ENCODE measurements at regions not wholly inside any gene's neighbourhood (a gene's known extent, or its start where the extent isn't known, plus 50 kb on each side); places are given as distances from the start of the nearest gene placed in this dataset.
"Not testable (repeated sequence)": the region's sequence is repeated elsewhere in the genome, so short reads cannot be mapped to it uniquely, and the experiment has no call there.

DNA sequence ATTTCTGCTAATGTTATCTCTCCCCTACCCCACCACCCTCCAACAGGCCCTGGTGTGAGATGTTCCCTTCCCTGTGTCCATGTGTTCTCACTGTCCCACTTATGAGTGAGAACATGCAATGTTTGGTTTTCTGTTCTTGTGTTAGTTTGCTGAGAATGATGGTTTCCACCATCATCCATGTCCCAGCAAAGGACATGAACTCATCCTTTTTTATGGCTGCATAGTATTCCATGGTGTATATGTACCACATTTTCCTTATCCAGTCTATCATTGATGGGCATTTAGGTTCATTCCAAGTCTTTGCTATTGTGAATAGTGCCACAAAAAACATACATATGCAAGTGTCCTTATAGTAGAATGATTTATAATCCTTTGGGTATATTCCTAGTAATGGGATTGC lies 104.5 kb downstream of the ZNF33B start:
- not testable (repeated sequence) for H3K27ac ChIP-seq (ENCODE audit: low read depth, low read length); H3K27me3 ChIP-seq (ENCODE audit: control insufficient read depth, low read length); H4K20me1 ChIP-seq (ENCODE audit: control insufficient read depth, insufficient read depth, low read depth, low read length); H3K4me3 ChIP-seq (ENCODE audit: low read length); H3K9me2 ChIP-seq (replicated peaks; ENCODE audit: control insufficient read depth, low read length); H3K36me3 ChIP-seq (ENCODE audit: control insufficient read depth, low read length); H3K4me1 ChIP-seq (ENCODE audit: control insufficient read depth, low read length); H3F3A ChIP-seq (ENCODE audit: control insufficient read depth, insufficient read depth); H3K9me3 ChIP-seq (ENCODE audit: control insufficient read depth, insufficient read depth, low read length); H3K79me2 ChIP-seq (ENCODE audit: control insufficient read depth, low read length); H3K4me2 ChIP-seq (ENCODE audit: low read length)

DNA sequence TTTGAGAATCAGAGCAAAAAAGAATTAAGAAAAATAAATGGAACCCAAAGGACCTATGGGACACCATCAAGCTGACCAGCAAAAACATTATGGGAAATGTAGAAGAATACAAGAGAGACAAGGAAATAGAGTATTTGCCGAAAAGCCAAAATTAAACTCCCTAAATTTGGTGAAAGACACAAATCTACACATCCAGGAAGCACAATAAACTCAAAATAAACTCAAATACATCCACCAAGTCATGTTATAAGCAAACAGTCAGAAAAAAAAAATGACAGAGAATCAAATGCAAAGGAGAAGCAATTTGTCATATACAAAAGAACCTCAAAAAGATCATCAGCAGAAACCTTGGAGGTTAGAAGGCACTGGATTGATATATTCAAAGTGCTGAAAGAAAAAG lies 105.4 kb downstream of the ZNF33B start:
- Histone ChIP-seq H3K4me2 (ENCODE audit: low read length) (no peak overlapping the region), H3K9me3 (ENCODE audit: control insufficient read depth, insufficient read depth, low read length) (peaks cover 7% of the 10 kb centered on the region; the same call in 1 of the 2 replicates), H3F3A (ENCODE audit: control insufficient read depth, insufficient read depth) (no peaks in the 10 kb centered on the region), H3K27me3 (ENCODE audit: control insufficient read depth, low read length) (no peaks in the 10 kb centered on the region), H3K27ac (ENCODE audit: low read depth, low read length) (no peak overlapping the region), H3K36me3 (ENCODE audit: control insufficient read depth, low read length) (peaks cover 3% of the 10 kb centered on the region; the same call in 1 of the 2 replicates), H3K4me1 (ENCODE audit: control insufficient read depth, low read length) (no peaks in the 10 kb centered on the region), H4K20me1 (ENCODE audit: control insufficient read depth, insufficient read depth, low read depth, low read length) (no peaks in the 10 kb centered on the region), H3K4me3 (ENCODE audit: low read length) (no peak overlapping the region), H3K9me2 (replicated peaks; ENCODE audit: control insufficient read depth, low read length) (no peaks in the 10 kb centered on the region), H3K79me2 (ENCODE audit: control insufficient read depth, low read length) (no peaks in the 10 kb centered on the region)
- TF ChIP-seq, protein P1, sequence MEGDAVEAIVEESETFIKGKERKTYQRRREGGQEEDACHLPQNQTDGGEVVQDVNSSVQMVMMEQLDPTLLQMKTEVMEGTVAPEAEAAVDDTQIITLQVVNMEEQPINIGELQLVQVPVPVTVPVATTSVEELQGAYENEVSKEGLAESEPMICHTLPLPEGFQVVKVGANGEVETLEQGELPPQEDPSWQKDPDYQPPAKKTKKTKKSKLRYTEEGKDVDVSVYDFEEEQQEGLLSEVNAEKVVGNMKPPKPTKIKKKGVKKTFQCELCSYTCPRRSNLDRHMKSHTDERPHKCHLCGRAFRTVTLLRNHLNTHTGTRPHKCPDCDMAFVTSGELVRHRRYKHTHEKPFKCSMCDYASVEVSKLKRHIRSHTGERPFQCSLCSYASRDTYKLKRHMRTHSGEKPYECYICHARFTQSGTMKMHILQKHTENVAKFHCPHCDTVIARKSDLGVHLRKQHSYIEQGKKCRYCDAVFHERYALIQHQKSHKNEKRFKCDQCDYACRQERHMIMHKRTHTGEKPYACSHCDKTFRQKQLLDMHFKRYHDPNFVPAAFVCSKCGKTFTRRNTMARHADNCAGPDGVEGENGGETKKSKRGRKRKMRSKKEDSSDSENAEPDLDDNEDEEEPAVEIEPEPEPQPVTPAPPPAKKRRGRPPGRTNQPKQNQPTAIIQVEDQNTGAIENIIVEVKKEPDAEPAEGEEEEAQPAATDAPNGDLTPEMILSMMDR (IDR thresholded peaks at IDR 0.05; ENCODE audit: low read depth, low read length, poor library complexity, severe bottlenecking), result no peak
- no peak for TF ChIP-seq EZH2phosphoT487 (IDR thresholded peaks at IDR 0.05; ENCODE audit: borderline replicate concordance, low read length)

DNA sequence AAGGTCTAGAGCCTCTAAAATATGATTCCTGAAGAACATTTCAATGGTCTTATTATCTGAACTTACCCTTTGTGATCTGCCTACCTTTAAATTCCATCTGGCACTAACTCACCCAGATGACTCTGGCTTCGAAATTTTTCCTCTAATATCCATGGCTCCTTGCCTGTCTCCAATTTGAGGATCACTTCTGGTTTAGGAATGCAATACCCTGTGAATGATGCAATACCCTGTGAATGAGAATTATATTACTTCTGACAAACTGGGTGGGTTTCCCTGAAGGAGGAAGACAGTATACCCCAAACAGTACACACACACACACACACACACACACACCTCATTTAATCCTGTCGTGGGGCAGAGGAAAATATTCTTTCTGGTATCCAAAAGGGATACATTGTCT lies 115.3 kb downstream of the ZNF33B start:
- H3K4me1 ChIP-seq (ENCODE audit: control insufficient read depth, low read length), result no peaks in the 10 kb centered on the region
- H3K27ac ChIP-seq (ENCODE audit: low read depth, low read length), result no peak overlapping the region
- H3K27me3 ChIP-seq (ENCODE audit: control insufficient read depth, low read length), result no peaks in the 10 kb centered on the region
- TF ChIP-seq EZH2phosphoT487 (IDR thresholded peaks at IDR 0.05; ENCODE audit: borderline replicate concordance, low read length), result no peak
- TF ChIP-seq, protein P1 (IDR thresholded peaks at IDR 0.05; ENCODE audit: low read depth, low read length, poor library complexity, severe bottlenecking), result no peak
- H3K79me2 ChIP-seq (ENCODE audit: control insufficient read depth, low read length), result no peaks in the 10 kb centered on the region
- no peak overlapping the region for H3K4me2 ChIP-seq (ENCODE audit: low read length)
- H3K4me3 ChIP-seq (ENCODE audit: low read length), result no peak overlapping the region
- peaks cover 58% of the 10 kb centered on the region for H3K36me3 ChIP-seq (ENCODE audit: control insufficient read depth, low read length)
- no peaks in the 10 kb centered on the region for H3F3A ChIP-seq (ENCODE audit: control insufficient read depth, insufficient read depth)
- H3K9me2 ChIP-seq (replicated peaks; ENCODE audit: control insufficient read depth, low read length), result no peaks in the 10 kb centered on the region
- H3K9me3 ChIP-seq (ENCODE audit: control insufficient read depth, insufficient read depth, low read length), result peaks cover 37% of the 10 kb centered on the region
- no peaks in the 10 kb centered on the region for H4K20me1 ChIP-seq (ENCODE audit: control insufficient read depth, insufficient read depth, low read depth, low read length)

DNA sequence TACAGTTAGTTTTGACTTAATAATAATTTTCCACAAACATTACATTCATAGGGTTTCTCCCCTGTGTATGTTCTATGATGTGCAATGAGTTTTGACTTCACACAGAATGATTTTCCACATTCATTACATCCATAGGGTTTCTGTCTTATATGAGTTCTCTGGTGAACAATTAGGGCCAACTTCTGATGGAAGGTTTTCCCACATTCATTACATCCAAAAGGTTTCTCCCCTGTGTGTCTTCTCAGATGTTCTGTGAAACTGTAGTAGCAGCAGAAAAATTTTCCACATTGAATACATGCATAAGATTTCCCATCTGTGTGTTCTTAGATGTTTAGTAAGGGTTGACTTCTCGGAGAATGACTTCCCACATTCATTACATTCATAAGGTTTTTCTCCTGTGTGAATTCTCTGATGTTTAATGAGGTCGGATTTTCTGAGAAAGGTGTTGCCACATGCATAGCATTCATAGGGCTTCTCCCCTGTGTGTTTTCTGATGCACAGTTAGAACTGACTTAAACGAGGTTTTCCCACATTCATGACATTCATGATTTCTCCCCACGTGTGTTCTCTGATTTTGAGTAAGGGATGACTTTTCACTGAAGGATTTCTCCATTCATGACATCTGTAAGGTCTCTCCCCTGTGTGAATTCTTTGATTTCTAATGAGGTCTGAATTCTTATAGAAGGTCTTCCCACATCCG lies 118.5 kb downstream of the ZNF33B start:
- Histone ChIP-seq H3K36me3 (ENCODE audit: control insufficient read depth, low read length) (peaks cover 56% of the 10 kb centered on the region), H3K4me2 (ENCODE audit: low read length) (no peak overlapping the region), H3K4me3 (ENCODE audit: low read length) (no peak overlapping the region), H3K27me3 (ENCODE audit: control insufficient read depth, low read length) (no peaks in the 10 kb centered on the region), H3K79me2 (ENCODE audit: control insufficient read depth, low read length) (no peaks in the 10 kb centered on the region), H3K27ac (ENCODE audit: low read depth, low read length) (no peak overlapping the region), H3F3A (ENCODE audit: control insufficient read depth, insufficient read depth) (no peaks in the 10 kb centered on the region), H3K4me1 (ENCODE audit: control insufficient read depth, low read length) (no peaks in the 10 kb centered on the region), H4K20me1 (ENCODE audit: control insufficient read depth, insufficient read depth, low read depth, low read length) (no peaks in the 10 kb centered on the region), H3K9me3 (ENCODE audit: control insufficient read depth, insufficient read depth, low read length) (peaks cover 52% of the 10 kb centered on the region), H3K9me2 (replicated peaks; ENCODE audit: control insufficient read depth, low read length) (no peaks in the 10 kb centered on the region)
- TF ChIP-seq EZH2phosphoT487 (IDR thresholded peaks at IDR 0.05; ENCODE audit: borderline replicate concordance, low read length), result no peak
- TF ChIP-seq, protein P1 (IDR thresholded peaks at IDR 0.05; ENCODE audit: low read depth, low read length, poor library complexity, severe bottlenecking), result no peak
